HEK293 (cell line): ENCODE measurements at regions not wholly inside any gene's neighbourhood (a gene's known extent, or its start where the extent isn't known, plus 50 kb on each side); places are given as distances from the start of the nearest gene placed in this dataset.

Source experiments
- CTCF ChIA-PET: fragments of 350-600 bp; formaldehyde crosslinking; extraction: SDS; loops from one replicate; lab custom pipeline; 2021; ENCODE audit warnings: antibody characterized with exemption; lab: Yijun Ruan, JAX
- POLR2A ChIA-PET: fragments of 300-600 bp; formaldehyde crosslinking; extraction: SDS; loops from one replicate; lab custom pipeline; 2020; ENCODE audit warnings: antibody characterized with exemption, inconsistent platforms; lab: Yijun Ruan, JAX
- H3K27ac ChIP-seq: fragments of 200-500 bp; sonication (Bioruptor generic); 2 replicates; pipeline ENCODE4 v1.5.1; 2014; ENCODE audit warnings: low read depth, low read length, control low read depth, inconsistent platforms; ENCODE audit errors: extremely low read depth
- H3K36me3 ChIP-seq, 2 experiments: fragments of 200-500 bp in 1 of 2; sonication (Bioruptor generic) in 1 of 2; 1 replicate in 1 of 2; 2 replicates in 1 of 2; pipeline ENCODE4 v1.5.1; 2014 to 2017; ENCODE audit warnings: inconsistent platforms in 2 of 2, low read length in 2 of 2; ENCODE audit not compliant: control insufficient read depth in 2 of 2, insufficient read depth in 1 of 2
- H3K4me1 ChIP-seq: fragments of 200-500 bp; sonication (Bioruptor generic); 2 replicates; pipeline ENCODE4 v1.5.1; 2014; ENCODE audit warnings: mild to moderate bottlenecking, low read length, inconsistent platforms; ENCODE audit not compliant: control insufficient read depth, insufficient read depth
- H3K4me3 ChIP-seq: 2 replicates; pipeline ENCODE4 v1.5.1; 2011; ENCODE audit warnings: low read depth, mild to moderate bottlenecking, control low read depth, low read length, moderate library complexity
- H3K9me3 ChIP-seq: fragments of 200-500 bp; sonication (Bioruptor generic); 2 replicates; pipeline ENCODE4 v1.5.1; 2014; ENCODE audit warnings: low read depth, low read length, inconsistent platforms; ENCODE audit not compliant: control insufficient read depth, insufficient read depth
- HIC1 ChIP-seq: fragments of 450-650 bp; formaldehyde crosslinking; IDR thresholded peaks from 2 replicates; pipeline ENCODE4 v1.5.1; 2016; ENCODE audit warnings: missing biosample characterization, missing genetic modification characterization
- KLF16 ChIP-seq: fragments of 450-650 bp; formaldehyde crosslinking; IDR thresholded peaks from 2 replicates; pipeline ENCODE4 v1.5.1; 2017; ENCODE audit warnings: missing biosample characterization, missing genetic modification characterization
- KLF9 ChIP-seq: fragments of 450-650 bp; formaldehyde crosslinking; IDR thresholded peaks from 2 replicates; pipeline ENCODE4 v1.5.1; 2016; ENCODE audit warnings: missing biosample characterization, missing genetic modification characterization, low read depth
- OVOL3 ChIP-seq: fragments of 450-650 bp; formaldehyde crosslinking; IDR thresholded peaks from 2 replicates; pipeline ENCODE4 v1.5.1; 2016; ENCODE audit warnings: missing biosample characterization, missing genetic modification characterization
- SP3 ChIP-seq: fragments of 450-650 bp; formaldehyde crosslinking; IDR thresholded peaks from 2 replicates; pipeline ENCODE4 v1.5.1; 2016; ENCODE audit warnings: missing biosample characterization, missing genetic modification characterization
- TRIM28 ChIP-seq: IDR thresholded peaks from 2 replicates; pipeline ENCODE4 v1.6.1; 2011; ENCODE audit warnings: low read length, control low read depth, borderline replicate concordance
- ZNF112 ChIP-seq: fragments of 450-650 bp; formaldehyde crosslinking; IDR thresholded peaks from 2 replicates; pipeline ENCODE4 v1.5.0; 2017; ENCODE audit warnings: missing biosample characterization, missing genetic modification characterization
- ZNF121 ChIP-seq: fragments of 450-650 bp; formaldehyde crosslinking; IDR thresholded peaks from 2 replicates; pipeline ENCODE4 v1.5.1; 2016; ENCODE audit warnings: missing biosample characterization, missing genetic modification characterization
- ZNF169 ChIP-seq: fragments of 450-650 bp; formaldehyde crosslinking; IDR thresholded peaks from 2 replicates; pipeline ENCODE4 v1.5.1; 2016; ENCODE audit warnings: missing biosample characterization, missing genetic modification characterization
- ZNF18 ChIP-seq: fragments of 450-650 bp; formaldehyde crosslinking; IDR thresholded peaks from 2 replicates; pipeline ENCODE4 v1.5.1; 2016; ENCODE audit warnings: missing biosample characterization, missing genetic modification characterization
- ZNF211 ChIP-seq: fragments of 450-650 bp; formaldehyde crosslinking; IDR thresholded peaks from 2 replicates; pipeline ENCODE4 v1.5.1; 2016; ENCODE audit warnings: low read depth, missing biosample characterization, missing genetic modification characterization
- ZNF223 ChIP-seq: fragments of 450-650 bp; formaldehyde crosslinking; IDR thresholded peaks from 2 replicates; pipeline ENCODE4 v1.5.1; 2016; ENCODE audit warnings: missing biosample characterization, missing genetic modification characterization
- ZNF558 ChIP-seq: fragments of 450-650 bp; formaldehyde crosslinking; IDR thresholded peaks from 2 replicates; pipeline ENCODE4 v1.5.1; 2016; ENCODE audit warnings: missing biosample characterization, missing genetic modification characterization
- ZNF664 ChIP-seq: fragments of 450-650 bp; formaldehyde crosslinking; IDR thresholded peaks from 2 replicates; pipeline ENCODE4 v1.5.1; 2016; ENCODE audit warnings: missing biosample characterization, missing genetic modification characterization
- ZNF777 ChIP-seq: fragments of 450-650 bp; formaldehyde crosslinking; IDR thresholded peaks from 2 replicates; pipeline ENCODE4 v1.5.1; 2017; ENCODE audit warnings: missing biosample characterization, missing genetic modification characterization, borderline replicate concordance
- ZNF843 ChIP-seq: fragments of 450-650 bp; formaldehyde crosslinking; IDR thresholded peaks from 2 replicates; pipeline ENCODE4 v1.5.1; 2016; ENCODE audit warnings: missing biosample characterization, missing genetic modification characterization
- ZSCAN16 ChIP-seq: fragments of 450-650 bp; formaldehyde crosslinking; IDR thresholded peaks from 2 replicates; pipeline ENCODE4 v1.5.1; 2016; ENCODE audit warnings: missing biosample characterization, missing genetic modification characterization
- ZSCAN4 ChIP-seq: fragments of 450-650 bp; formaldehyde crosslinking; IDR thresholded peaks from 2 replicates; pipeline ENCODE4 v1.5.1; 2017; ENCODE audit warnings: missing biosample characterization, missing genetic modification characterization

- ChIA-PET POLR2A (no interaction called here), CTCF (no interaction called here)
- Histone ChIP-seq H3K9me3 (no peaks in the 10 kb centered on the region), H3K27ac (no peak overlapping the region), H3K36me3 (no peaks in the 10 kb centered on the region), H3K4me1 (no peaks in the 10 kb centered on the region), H3K4me3 (no peak overlapping the region)
- TF ChIP-seq KLF16 (no peak), ZNF18 (tag by site-specific recombination) (no peak), ZNF664 (tag by site-specific recombination) (0 out of 2 replicates have a peak, but pooled peaks have one; percentile 20), TRIM28 (no peak)
Observed at GRCh38 chr14:61148742-61149350, 132.3 kb downstream of the TMEM30B start.

- TF ChIP-seq ZNF843 (tag by site-specific recombination) (no peak), ZSCAN4 (no peak), KLF9 (no peak), ZSCAN16 (tag by site-specific recombination) (no peak), ZNF223 (tag by site-specific recombination) (no peak), ZNF112 (tag by site-specific recombination) (no peak), ZNF777 (no peak), ZNF558 (tag by site-specific recombination) (no peak), ZNF169 (tag by site-specific recombination) (no peak), ZNF211 (tag by site-specific recombination) (no peak), SP3 (tag by site-specific recombination) (no peak), HIC1 (tag by site-specific recombination) (no peak)
- POLR2A ChIA-PET = no interaction called here
- Histone ChIP-seq H3K27ac (no peak overlapping the region), H3K9me3 (no peaks in the 10 kb centered on the region), H3K4me1 (no peaks in the 10 kb centered on the region), H3K4me3 (no peak overlapping the region), H3K36me3 (no peaks in the 10 kb centered on the region)
- CTCF ChIA-PET = no interaction called here
Observed at GRCh38 chr14:61147831-61148549, 133.1 kb downstream of the TMEM30B start.

GRCh38 chr14:61147381-61147821, 133.7 kb downstream of the TMEM30B start:
- H3K27ac ChIP-seq = no peak overlapping the region
- POLR2A ChIA-PET = no interaction called here

More at GRCh38 chr14:61147381-61147821, 133.7 kb downstream of the TMEM30B start:
- CTCF ChIA-PET = interaction anchor here (0.6 to 0.7 kb wide), 2 partner anchors 22 to 1183 kb away, joined by 3 to 4 read pairs; no protein-coding TSS in a partner anchor
- TF ChIP-seq ZNF121 (no peak), OVOL3 (tag by site-specific recombination) (no peak)
- no peaks in the 10 kb centered on the region for H3K4me1 ChIP-seq
- H3K36me3 ChIP-seq = no peaks in the 10 kb centered on the region
- H3K9me3 ChIP-seq = no peaks in the 10 kb centered on the region
- H3K4me3 ChIP-seq = no peak overlapping the region
